ENCODE measurements at regions not wholly inside any gene's neighbourhood (a gene's known extent, or its start where the extent isn't known, plus 50 kb on each side); places are given as distances from the start of the nearest gene placed in this dataset.
A peak's percentile ranks its signal among the peaks of the same experiment; 100 is the strongest.

- 94% methylated on average over 2 of the region's 3 CpGs for WGBS (ENCODE audit: insufficient coverage)
These were observed 78.2 kb upstream of the BOC start for GRCh38 chr3:113133140-113133539.

DNA sequence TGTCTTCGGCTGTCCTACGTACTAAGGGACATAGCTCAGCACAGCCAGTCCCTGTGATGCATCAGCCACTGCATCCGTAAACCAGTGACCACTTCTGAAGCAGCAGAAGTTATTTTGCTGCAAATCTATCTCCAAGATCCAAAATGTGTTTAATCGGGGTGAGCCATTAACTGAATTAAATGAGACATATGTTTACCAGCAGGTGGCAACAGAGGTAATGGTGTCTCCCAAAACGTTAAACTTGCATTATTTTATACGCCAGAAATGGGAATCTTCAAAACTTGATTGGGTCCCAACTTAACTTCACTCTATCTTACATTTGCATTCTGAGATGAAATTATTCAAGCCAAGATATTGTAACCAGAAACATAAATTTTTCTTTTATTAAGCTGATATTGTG is 75.3 kb upstream of the BOC start:
- no peak overlapping the region for H3K27ac ChIP-seq (ENCODE audit: low read length)
- intact Hi-C loops (cut with micrococcal nuclease) = no loop called here
- ATAC-seq = no peak
- no peak overlapping the region for H3K4me3 Mint-ChIP-seq
- H3K4me1 ChIP-seq (ENCODE audit: control insufficient read depth, insufficient read depth, low read length) = no peaks in the 10 kb centered on the region
- no peaks in the 10 kb centered on the region for H3K36me3 Mint-ChIP-seq
- WGBS (ENCODE audit: insufficient coverage) = 60% methylated on average over 6 of the region's 6 CpGs
- TF ChIP-seq, protein P1, sequence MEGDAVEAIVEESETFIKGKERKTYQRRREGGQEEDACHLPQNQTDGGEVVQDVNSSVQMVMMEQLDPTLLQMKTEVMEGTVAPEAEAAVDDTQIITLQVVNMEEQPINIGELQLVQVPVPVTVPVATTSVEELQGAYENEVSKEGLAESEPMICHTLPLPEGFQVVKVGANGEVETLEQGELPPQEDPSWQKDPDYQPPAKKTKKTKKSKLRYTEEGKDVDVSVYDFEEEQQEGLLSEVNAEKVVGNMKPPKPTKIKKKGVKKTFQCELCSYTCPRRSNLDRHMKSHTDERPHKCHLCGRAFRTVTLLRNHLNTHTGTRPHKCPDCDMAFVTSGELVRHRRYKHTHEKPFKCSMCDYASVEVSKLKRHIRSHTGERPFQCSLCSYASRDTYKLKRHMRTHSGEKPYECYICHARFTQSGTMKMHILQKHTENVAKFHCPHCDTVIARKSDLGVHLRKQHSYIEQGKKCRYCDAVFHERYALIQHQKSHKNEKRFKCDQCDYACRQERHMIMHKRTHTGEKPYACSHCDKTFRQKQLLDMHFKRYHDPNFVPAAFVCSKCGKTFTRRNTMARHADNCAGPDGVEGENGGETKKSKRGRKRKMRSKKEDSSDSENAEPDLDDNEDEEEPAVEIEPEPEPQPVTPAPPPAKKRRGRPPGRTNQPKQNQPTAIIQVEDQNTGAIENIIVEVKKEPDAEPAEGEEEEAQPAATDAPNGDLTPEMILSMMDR (IDR thresholded peaks at IDR 0.05) = peak; percentile 22
- peaks cover 0 to 3% of the 10 kb centered on the region in 2 donors for H3K4me1 Mint-ChIP-seq
- no peaks in the 10 kb centered on the region for H3K9me3 ChIP-seq (ENCODE audit: control insufficient read depth, insufficient read depth, low read length)
- no peak overlapping the region for H3K4me3 ChIP-seq (ENCODE audit: low read length)
- H3K27ac Mint-ChIP-seq = no peak overlapping the region
- peak in 1 of 2 donors; percentile 6 for DNase-seq
- no peaks in the 10 kb centered on the region for H3K27me3 Mint-ChIP-seq (ENCODE audit: low read depth in 2 of 2)
- no peaks in the 10 kb centered on the region for H3K36me3 ChIP-seq (ENCODE audit: control insufficient read depth, insufficient read depth, low read length)
- H3K9me3 Mint-ChIP-seq = no peaks in the 10 kb centered on the region
- no peaks in the 10 kb centered on the region for H3K27me3 ChIP-seq (ENCODE audit: control insufficient read depth, insufficient read depth, low read length)

More at GRCh38 chr3:113133140-113133539, 78.2 kb upstream of the BOC start:
- Histone ChIP-seq H3K4me3 (ENCODE audit: low read length) (no peak overlapping the region), H3K27me3 (ENCODE audit: control insufficient read depth, insufficient read depth, low read length) (no peaks in the 10 kb centered on the region), H3K27ac (ENCODE audit: low read length) (no peak overlapping the region), H3K36me3 (ENCODE audit: control insufficient read depth, insufficient read depth, low read length) (no peaks in the 10 kb centered on the region), H3K4me1 (ENCODE audit: control insufficient read depth, insufficient read depth, low read length) (no peaks in the 10 kb centered on the region), H3K9me3 (ENCODE audit: control insufficient read depth, insufficient read depth, low read length) (no peaks in the 10 kb centered on the region)
- Mint-ChIP-seq H3K9me3 (no peaks in the 10 kb centered on the region), H3K27ac (no peak overlapping the region), H3K27me3 (ENCODE audit: low read depth in 2 of 2) (no peaks in the 10 kb centered on the region), H3K4me1 (no peaks in the 10 kb centered on the region), H3K4me3 (no peak overlapping the region), H3K36me3 (no peaks in the 10 kb centered on the region)
- intact Hi-C loops (cut with micrococcal nuclease) = no loop called here
- ATAC-seq (no peak), DNase-seq (no peak)
- TF ChIP-seq, protein P1 (IDR thresholded peaks at IDR 0.05) = no peak

GRCh38 chr3:113136544-113136943 is 74.8 kb upstream of the BOC start:
- no peaks in the 10 kb centered on the region for H3K27me3 ChIP-seq (ENCODE audit: control insufficient read depth, insufficient read depth, low read length)
- DNase-seq (no peak), ATAC-seq (no peak)
- intact Hi-C loops (cut with micrococcal nuclease) = no loop called here
- H3K9me3 ChIP-seq (ENCODE audit: control insufficient read depth, insufficient read depth, low read length) = no peaks in the 10 kb centered on the region
- H3K9me3 Mint-ChIP-seq = no peaks in the 10 kb centered on the region
- H3K27ac Mint-ChIP-seq = no peak overlapping the region
- no peak overlapping the region for H3K4me3 ChIP-seq (ENCODE audit: low read length)
- no peaks in the 10 kb centered on the region for H3K36me3 Mint-ChIP-seq
- TF ChIP-seq, protein P1 (IDR thresholded peaks at IDR 0.05) = no peak
- H3K36me3 ChIP-seq (ENCODE audit: control insufficient read depth, insufficient read depth, low read length) = no peaks in the 10 kb centered on the region
- H3K27ac ChIP-seq (ENCODE audit: low read length) = no peak overlapping the region
- H3K4me1 Mint-ChIP-seq = peaks cover 0 to 6% of the 10 kb centered on the region in 2 donors
- H3K4me3 Mint-ChIP-seq = no peak overlapping the region
- WGBS (ENCODE audit: insufficient coverage) = 94% methylated on average over 5 of the region's 5 CpGs
- H3K4me1 ChIP-seq (ENCODE audit: control insufficient read depth, insufficient read depth, low read length) = no peaks in the 10 kb centered on the region
- no peaks in the 10 kb centered on the region for H3K27me3 Mint-ChIP-seq (ENCODE audit: low read depth in 2 of 2)
